K562 (cell line): ENCODE measurements at regions not wholly inside any gene's neighbourhood (a gene's known extent, or its start where the extent isn't known, plus 50 kb on each side); places are given as distances from the start of the nearest gene placed in this dataset.

Experiments used
- CBX8 ChIP-seq: fragments of 200-600 bp; sonication (generic); IDR thresholded peaks from 2 replicates; pipeline ENCODE4 v1.6.1; 2012; ENCODE audit warnings: borderline replicate concordance, mixed run types, low read depth, mild to moderate bottlenecking, moderate library complexity, mixed read lengths, low read length, control low read depth, inconsistent platforms; ENCODE audit not compliant: poor library complexity, severe bottlenecking; ENCODE audit errors: extremely low read depth
- CEBPG ChIP-seq, 3 experiments: fragments of 200-800 bp in 1 of 3; sonication (Bioruptor generic) in 1 of 3; sonication (generic) in 1 of 3; formaldehyde crosslinking in 1 of 3; IDR thresholded peaks in 2 of 3; conservative IDR thresholded peaks in 1 of 3; 2 replicates each; pipeline versions ENCODE4 v1.6.1 to v1.8.0; 2016 to 2022; ENCODE audit warnings: missing compliant biosample characterization in 2 of 3, missing genetic modification characterization in 2 of 3, mild to moderate bottlenecking in 1 of 3, missing genetic modification reagents in 1 of 3
- CTCF ChIP-seq, 3 experiments: IDR thresholded peaks in 2 of 3; conservative IDR thresholded peaks in 1 of 3; 2 replicates each; pipeline ENCODE4 v1.5.1; 2011 to 2012; ENCODE audit warnings: low read length in 3 of 3, mild to moderate bottlenecking in 3 of 3, control low read depth in 2 of 3, improper control_type of control experiment in 1 of 3, inconsistent platforms in 1 of 3, low read depth in 1 of 3, mixed read lengths in 1 of 3, moderate library complexity in 1 of 3; ENCODE audit not compliant: insufficient read depth in 2 of 3
- EZH2 ChIP-seq: IDR thresholded peaks from 2 replicates; pipeline ENCODE4 v1.6.1; 2012; ENCODE audit warnings: low read depth, mild to moderate bottlenecking, inconsistent platforms, low read length, borderline replicate concordance
- PHF8 ChIP-seq: fragments of 200-600 bp; sonication (generic); IDR thresholded peaks from 2 replicates; pipeline ENCODE4 v1.6.1; 2012; ENCODE audit warnings: mixed run types, mild to moderate bottlenecking, inconsistent platforms, low read length, moderate library complexity, borderline replicate concordance
- POLR2A ChIP-seq: fragments of 450-650 bp; conservative IDR thresholded peaks from 2 replicates; pipeline ENCODE4 v1.6.1; 2016
- SNRNP70 ChIP-seq: fragments of 200-400 bp; formaldehyde crosslinking; optimal IDR thresholded peaks from 2 replicates; pipeline ENCODE3; 2017; ENCODE audit warnings: low read depth, low read length
- TBL1XR1 ChIP-seq, 2 experiments: IDR thresholded peaks; 2 replicates each; pipeline ENCODE4 v1.6.1; 2012; ENCODE audit warnings: improper control_type of control experiment in 2 of 2, low read length in 2 of 2, mild to moderate bottlenecking in 1 of 2
- THAP12 ChIP-seq: fragments of 250-450 bp; sonication (Bioruptor Pico); IDR thresholded peaks from 2 replicates; pipeline ENCODE4 v1.9.0; 2021; ENCODE audit warnings: mild to moderate bottlenecking, inconsistent platforms
- ZNF274 ChIP-seq: IDR thresholded peaks from 2 replicates; pipeline ENCODE4 v1.6.1; 2011; ENCODE audit warnings: low read depth, mild to moderate bottlenecking, low read length, moderate library complexity, borderline replicate concordance
- ZNF507 ChIP-seq: conservative IDR thresholded peaks from 2 replicates; pipeline ENCODE4 v1.6.1; 2017; ENCODE audit warnings: missing genetic modification characterization, missing compliant biosample characterization

- TF ChIP-seq POLR2A = no peak
- TF ChIP-seq SNRNP70 = no peak
- no peak for TF ChIP-seq TBL1XR1 (IDR thresholded peaks at IDR 0.05; ENCODE audit: low read length in 2 of 2)
- TF ChIP-seq CTCF (IDR thresholded peaks at IDR 0.05 in 2 of 3, conservative IDR thresholded peaks at IDR 0.05 in 1 of 3; ENCODE audit: insufficient read depth in 2 of 3, low read depth in 1 of 3, low read length in 3 of 3) = no peak
- TF ChIP-seq ZNF274 = no peak
- no peak for TF ChIP-seq CBX8
- TF ChIP-seq ZNF507 (tag) = no peak
- no peak for TF ChIP-seq EZH2
- no peak for TF ChIP-seq THAP12 (CRISPR knock-in tag)
- no peak for TF ChIP-seq PHF8
- no peak for TF ChIP-seq CEBPG (CRISPR knock-in tag; IDR thresholded peaks at IDR 0.05)
- TF ChIP-seq CEBPG (tag; conservative IDR thresholded peaks at IDR 0.05 in 1 of 2, IDR thresholded peaks at IDR 0.05 in 1 of 2) = no peak
Measured at GRCh38 chr9:87290241-87291052, 207.2 kb upstream of the DAPK1 start.
